Neural progenitor cell (in vitro differentiated cells): ENCODE measurements at regions not wholly inside any gene's neighbourhood (a gene's known extent, or its start where the extent isn't known, plus 50 kb on each side); places are given as distances from the start of the nearest gene placed in this dataset.

Experiments used
- CTCF ChIP-seq: fragments of 200-600 bp; sonication (generic); IDR thresholded peaks from 2 replicates; pipeline ENCODE4 v1.5.1; 2017; ENCODE audit warnings: antibody characterized with exemption, mild to moderate bottlenecking
- EZH2phosphoT487 ChIP-seq: fragments of 200-600 bp; sonication (generic); IDR thresholded peaks from 2 replicates; pipeline ENCODE4 v1.6.1; 2017; ENCODE audit warnings: antibody characterized with exemption

- TF ChIP-seq CTCF (no peak), EZH2phosphoT487 (no peak)
Measured at GRCh38 chr6:17036065-17036393, 65.8 kb upstream of the STMND1 start.
